ENCODE measurements at regions not wholly inside any gene's neighbourhood (a gene's known extent, or its start where the extent isn't known, plus 50 kb on each side); places are given as distances from the start of the nearest gene placed in this dataset.

DNA sequence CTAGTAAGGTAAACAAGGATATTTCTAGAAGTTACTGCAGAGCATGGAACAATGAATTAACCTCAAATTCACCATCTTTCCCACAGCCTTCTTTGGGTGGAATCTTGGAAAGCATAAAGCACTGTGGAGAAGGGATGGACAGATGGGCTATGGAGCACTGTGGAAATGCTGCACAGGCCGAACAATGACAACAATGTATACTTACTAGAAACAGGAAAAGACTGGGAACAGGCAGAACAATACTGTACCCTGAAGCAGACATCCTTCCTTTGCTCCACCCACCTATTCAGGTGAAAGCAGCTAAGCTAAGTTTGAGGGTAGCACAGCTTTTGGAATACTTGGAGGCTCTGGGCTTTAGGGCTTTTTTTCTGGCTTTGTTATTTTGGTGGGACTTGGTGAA is 250.6 kb upstream of the KLF8 start:
- H3K27ac ChIP-seq: no peak overlapping the region
- no peak overlapping the region for H3K4me3 ChIP-seq
- DNase-seq: no peak
- H3K27me3 ChIP-seq: no peaks in the 10 kb centered on the region
- no peak for TF ChIP-seq CTCF (IDR thresholded peaks at IDR 0.05)
- TF ChIP-seq POLR2A (IDR thresholded peaks at IDR 0.05): no peak
- WGBS, 4 donors: 38 to 91% (median 60%) methylated on average over 1 of the region's 1 CpG
- H3K36me3 ChIP-seq (replicated peaks in 1 of 2): no peaks in the 10 kb centered on the region
- intact Hi-C loops (cut with DNase I): no loop called here
- no peaks in the 10 kb centered on the region for H3K9me3 ChIP-seq (replicated peaks in 1 of 3)
- no peaks in the 10 kb centered on the region for H3K4me1 ChIP-seq (replicated peaks in 1 of 2)

DNA sequence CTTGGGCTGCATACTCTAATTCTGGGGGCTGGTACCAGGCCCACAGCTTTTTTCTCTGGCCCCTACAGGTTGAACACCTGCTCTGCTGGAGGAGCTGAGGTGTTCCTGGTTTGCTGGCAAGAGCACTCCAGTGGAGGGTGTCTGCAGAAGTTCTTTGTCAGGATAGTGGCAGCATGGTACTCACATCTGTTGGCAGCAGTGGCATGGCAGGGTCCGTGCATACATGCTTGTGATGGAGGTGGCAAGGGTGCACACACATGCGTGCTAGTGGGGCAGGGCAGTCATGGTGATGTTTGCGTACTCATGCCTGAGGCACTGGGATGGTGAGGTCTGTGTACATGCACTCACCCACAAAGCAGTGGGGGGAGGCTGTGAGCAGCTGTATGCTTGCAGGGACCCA is 235.5 kb upstream of the KLF8 start:
- peaks cover 0 to 4% of the 10 kb centered on the region in 2 donors for H3K4me1 ChIP-seq (replicated peaks in 1 of 2)
- H3K27me3 ChIP-seq: peaks cover 3% of the 10 kb centered on the region
- H3K27ac ChIP-seq: no peak overlapping the region
- H3K9me3 ChIP-seq (replicated peaks in 1 of 3): no peaks in the 10 kb centered on the region
- 80 to 99% (median 84%) methylated on average over 2 to 3 of the region's 3 CpGs; no CpG with 5 or more reads in 1 of the 4 donors for WGBS, 4 donors
- no peak for TF ChIP-seq CTCF (IDR thresholded peaks at IDR 0.05)
- TF ChIP-seq POLR2A (IDR thresholded peaks at IDR 0.05): no peak
- intact Hi-C loops (cut with DNase I): no loop called here
- DNase-seq: no peak
- H3K36me3 ChIP-seq (replicated peaks in 1 of 2): no peaks in the 10 kb centered on the region
- no peak overlapping the region for H3K4me3 ChIP-seq

DNA sequence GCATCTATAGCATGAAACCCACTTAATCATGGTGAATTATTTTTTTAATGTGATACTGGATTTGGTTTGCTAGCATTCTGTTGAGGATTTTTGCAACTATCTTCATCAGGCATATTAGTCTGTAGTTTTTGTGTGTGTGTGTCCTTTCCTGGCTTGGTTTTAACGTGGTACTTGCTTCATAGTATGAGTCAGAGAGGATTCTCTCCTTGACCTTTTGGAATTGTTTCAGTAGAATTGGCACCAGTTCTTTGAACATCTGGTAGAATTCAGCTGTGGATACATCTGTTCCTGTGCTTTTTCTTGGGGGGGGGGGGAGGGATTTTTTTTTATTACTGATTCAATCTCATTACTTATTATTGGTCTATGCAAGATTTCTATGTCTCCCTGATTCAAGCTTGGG is 232.0 kb upstream of the KLF8 start:
- H3K27me3 ChIP-seq: peaks cover 3% of the 10 kb centered on the region
- H3K9me3 ChIP-seq (replicated peaks in 1 of 3): no peaks in the 10 kb centered on the region
- intact Hi-C loops (cut with DNase I): no loop called here
- H3K4me3 ChIP-seq: no peak overlapping the region
- H3K36me3 ChIP-seq (replicated peaks in 1 of 2): no peaks in the 10 kb centered on the region
- TF ChIP-seq CTCF (IDR thresholded peaks at IDR 0.05) (no peak), POLR2A (IDR thresholded peaks at IDR 0.05) (no peak)
- WGBS, 4 donors: 7 to 40% (median 21%) methylated on average over 1 of the region's 1 CpG
- H3K4me1 ChIP-seq (replicated peaks in 1 of 2): peaks cover 0 to 4% of the 10 kb centered on the region in 2 donors
- H3K27ac ChIP-seq: no peak overlapping the region
- peak in 2 of 7 donors; percentile 25 to 27 for DNase-seq

GRCh38 chrX:56000729-56001128 is 231.4 kb upstream of the KLF8 start:
- Histone ChIP-seq H3K4me3 (no peak overlapping the region), H3K9me3 (replicated peaks in 1 of 3) (no peaks in the 10 kb centered on the region), H3K27me3 (peaks cover 3% of the 10 kb centered on the region), H3K27ac (no peak overlapping the region), H3K4me1 (replicated peaks in 1 of 2) (peaks cover 0 to 4% of the 10 kb centered on the region in 2 donors), H3K36me3 (replicated peaks in 1 of 2) (no peaks in the 10 kb centered on the region)
- TF ChIP-seq CTCF (IDR thresholded peaks at IDR 0.05) (no peak), POLR2A (IDR thresholded peaks at IDR 0.05) (no peak)
- no peak for DNase-seq
- intact Hi-C loops (cut with DNase I): no loop called here
